ENCODE measurements at regions not wholly inside any gene's neighbourhood (a gene's known extent, or its start where the extent isn't known, plus 50 kb on each side); places are given as distances from the start of the nearest gene placed in this dataset.
"Not testable (repeated sequence)": the region's sequence is repeated elsewhere in the genome, so short reads cannot be mapped to it uniquely, and the experiment has no call there.

DNA sequence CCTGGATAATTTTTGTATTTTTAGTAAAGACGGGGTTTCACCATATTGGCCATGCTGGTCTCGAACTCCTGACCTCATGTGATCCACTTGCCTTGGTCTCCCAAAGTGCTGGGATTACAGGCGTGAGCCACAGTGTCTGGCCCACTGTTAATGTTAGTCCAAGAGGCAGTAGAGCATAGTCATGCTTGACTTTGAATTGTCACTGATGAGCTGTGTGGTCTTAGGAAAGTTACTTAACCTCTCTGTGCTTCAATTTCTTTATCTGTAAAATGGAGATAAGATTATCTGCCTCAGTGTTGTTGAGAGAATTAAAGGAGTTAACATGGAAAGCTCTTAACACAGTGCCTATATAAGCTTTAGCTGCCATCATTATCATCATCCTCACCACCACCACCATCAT lies 78.1 kb downstream of the TBX3 start:
- Histone ChIP-seq H3K4me1 (no peaks in the 10 kb centered on the region), H2AFZ (no peak overlapping the region), H3K79me2 (no peaks in the 10 kb centered on the region), H3K27ac (no peak overlapping the region), H3K27me3 (ENCODE audit: control insufficient read depth, insufficient read depth, low read length) (no peaks in the 10 kb centered on the region), H3K9me3 (ENCODE audit: control insufficient read depth, low read length) (no peaks in the 10 kb centered on the region), H3K4me2 (ENCODE audit: low read length) (no peak overlapping the region), H3K36me3 (ENCODE audit: control insufficient read depth, insufficient read depth, low read length) (no peaks in the 10 kb centered on the region), H3K4me3 (ENCODE audit: low read depth, low read length) (no peak overlapping the region), H3K9ac (no peak overlapping the region)
- TF ChIP-seq, protein P1, sequence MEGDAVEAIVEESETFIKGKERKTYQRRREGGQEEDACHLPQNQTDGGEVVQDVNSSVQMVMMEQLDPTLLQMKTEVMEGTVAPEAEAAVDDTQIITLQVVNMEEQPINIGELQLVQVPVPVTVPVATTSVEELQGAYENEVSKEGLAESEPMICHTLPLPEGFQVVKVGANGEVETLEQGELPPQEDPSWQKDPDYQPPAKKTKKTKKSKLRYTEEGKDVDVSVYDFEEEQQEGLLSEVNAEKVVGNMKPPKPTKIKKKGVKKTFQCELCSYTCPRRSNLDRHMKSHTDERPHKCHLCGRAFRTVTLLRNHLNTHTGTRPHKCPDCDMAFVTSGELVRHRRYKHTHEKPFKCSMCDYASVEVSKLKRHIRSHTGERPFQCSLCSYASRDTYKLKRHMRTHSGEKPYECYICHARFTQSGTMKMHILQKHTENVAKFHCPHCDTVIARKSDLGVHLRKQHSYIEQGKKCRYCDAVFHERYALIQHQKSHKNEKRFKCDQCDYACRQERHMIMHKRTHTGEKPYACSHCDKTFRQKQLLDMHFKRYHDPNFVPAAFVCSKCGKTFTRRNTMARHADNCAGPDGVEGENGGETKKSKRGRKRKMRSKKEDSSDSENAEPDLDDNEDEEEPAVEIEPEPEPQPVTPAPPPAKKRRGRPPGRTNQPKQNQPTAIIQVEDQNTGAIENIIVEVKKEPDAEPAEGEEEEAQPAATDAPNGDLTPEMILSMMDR (IDR thresholded peaks at IDR 0.05): no peak

DNA sequence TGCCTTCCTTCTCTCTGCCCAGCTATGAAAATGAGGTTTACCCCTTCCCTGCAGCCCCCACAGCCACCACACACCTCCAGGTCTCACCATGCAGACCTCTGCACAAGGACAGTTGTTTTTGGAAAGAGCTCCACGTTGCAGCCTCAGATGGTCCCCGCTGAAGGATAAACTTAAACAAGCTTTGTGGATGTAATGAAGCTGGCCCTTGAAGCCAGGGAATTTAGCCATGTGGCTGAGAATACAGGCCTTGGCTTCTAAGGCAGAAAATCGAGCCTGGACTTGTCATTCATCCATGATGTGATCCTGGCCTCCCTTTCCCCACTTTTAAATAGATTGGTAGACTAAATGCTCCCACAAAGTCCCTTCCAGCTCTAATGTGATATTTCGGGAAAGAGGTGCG lies 79.4 kb downstream of the TBX3 start:
- Histone ChIP-seq H3K9me3 (ENCODE audit: control insufficient read depth, low read length) (no peaks in the 10 kb centered on the region), H3K4me3 (ENCODE audit: low read depth, low read length) (no peak overlapping the region), H3K27me3 (ENCODE audit: control insufficient read depth, insufficient read depth, low read length) (no peaks in the 10 kb centered on the region), H3K27ac (no peak overlapping the region), H3K36me3 (ENCODE audit: control insufficient read depth, insufficient read depth, low read length) (no peaks in the 10 kb centered on the region), H3K4me2 (ENCODE audit: low read length) (no peak overlapping the region), H2AFZ (no peak overlapping the region), H3K9ac (no peak overlapping the region), H3K79me2 (no peaks in the 10 kb centered on the region), H3K4me1 (no peaks in the 10 kb centered on the region)
- TF ChIP-seq, protein P1 (IDR thresholded peaks at IDR 0.05): no peak

GRCh38 chr12:114600584-114600983 lies 83.4 kb downstream of the TBX3 start:
- H3K79me2 ChIP-seq; H3K4me2 ChIP-seq (ENCODE audit: low read length); H3K9ac ChIP-seq; H3K9me3 ChIP-seq (ENCODE audit: control insufficient read depth, low read length); H3K27ac ChIP-seq; H3K27me3 ChIP-seq (ENCODE audit: control insufficient read depth, insufficient read depth, low read length); H3K36me3 ChIP-seq (ENCODE audit: control insufficient read depth, insufficient read depth, low read length); H3K4me3 ChIP-seq (ENCODE audit: low read depth, low read length); H2AFZ ChIP-seq; H3K4me1 ChIP-seq: not testable (repeated sequence)

DNA sequence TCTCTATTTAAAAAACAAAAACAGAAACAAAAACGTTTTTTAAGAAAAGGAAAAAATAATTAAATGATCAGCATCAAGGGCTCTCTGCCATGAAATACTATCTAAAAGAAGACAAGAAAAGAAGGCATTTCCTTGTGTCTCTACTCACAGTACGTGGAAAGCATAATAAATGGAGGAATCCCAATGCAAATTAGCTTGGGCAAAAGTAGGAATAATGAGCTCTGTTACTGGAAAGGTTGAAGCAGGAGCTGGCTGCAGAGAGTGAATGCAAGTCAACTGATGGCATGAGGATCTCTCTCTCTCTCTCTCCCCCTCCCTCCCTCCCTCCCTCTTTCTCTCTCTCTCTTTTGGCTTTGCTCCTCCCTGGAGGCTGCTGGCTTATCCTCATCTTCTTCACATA lies 85.9 kb downstream of the TBX3 start:
- Histone ChIP-seq H3K9ac (no peak overlapping the region), H3K4me1 (no peaks in the 10 kb centered on the region), H3K4me2 (ENCODE audit: low read length) (no peak overlapping the region), H3K79me2 (no peaks in the 10 kb centered on the region), H3K36me3 (ENCODE audit: control insufficient read depth, insufficient read depth, low read length) (no peaks in the 10 kb centered on the region), H3K27me3 (ENCODE audit: control insufficient read depth, insufficient read depth, low read length) (no peaks in the 10 kb centered on the region), H3K4me3 (ENCODE audit: low read depth, low read length) (no peak overlapping the region), H2AFZ (no peak overlapping the region), H3K27ac (no peak overlapping the region), H3K9me3 (ENCODE audit: control insufficient read depth, low read length) (no peaks in the 10 kb centered on the region)
- TF ChIP-seq, protein P1 (IDR thresholded peaks at IDR 0.05): no peak

GRCh38 chr12:114592946-114593345 lies 91.0 kb downstream of the TBX3 start:
- Histone ChIP-seq H3K9ac (no peak overlapping the region), H3K9me3 (ENCODE audit: control insufficient read depth, low read length) (no peaks in the 10 kb centered on the region), H3K27me3 (ENCODE audit: control insufficient read depth, insufficient read depth, low read length) (no peaks in the 10 kb centered on the region), H3K36me3 (ENCODE audit: control insufficient read depth, insufficient read depth, low read length) (no peaks in the 10 kb centered on the region), H3K79me2 (no peaks in the 10 kb centered on the region), H3K27ac (no peak overlapping the region), H3K4me1 (no peaks in the 10 kb centered on the region), H3K4me3 (ENCODE audit: low read depth, low read length) (no peak overlapping the region), H2AFZ (no peak overlapping the region), H3K4me2 (ENCODE audit: low read length) (no peak overlapping the region)
- TF ChIP-seq, protein P1 (IDR thresholded peaks at IDR 0.05): no peak
